ENCODE measurements at regions not wholly inside any gene's neighbourhood (a gene's known extent, or its start where the extent isn't known, plus 50 kb on each side); places are given as distances from the start of the nearest gene placed in this dataset.

- no peak for DNase-seq
- no peak overlapping the region for H3K27ac ChIP-seq (replicated peaks)
- no peaks in the 10 kb centered on the region for H3K36me3 ChIP-seq
- intact Hi-C loops (cut with micrococcal nuclease): no loop called here
- no peaks in the 10 kb centered on the region for H3K4me1 ChIP-seq
- no peak for TF ChIP-seq CTCF (IDR thresholded peaks at IDR 0.05; ENCODE audit: borderline replicate concordance)
- H3K9me3 ChIP-seq (replicated peaks): no peaks in the 10 kb centered on the region
- no peaks in the 10 kb centered on the region for H3K27me3 ChIP-seq (ENCODE audit: low read depth)
- no peak overlapping the region for H3K4me3 ChIP-seq
These were observed 107.5 kb upstream of the PDE3A start for GRCh38 chr12:20260851-20261250.

- Histone ChIP-seq H3K27me3 (ENCODE audit: low read depth) (no peaks in the 10 kb centered on the region), H3K4me1 (no peaks in the 10 kb centered on the region), H3K27ac (replicated peaks) (no peak overlapping the region), H3K9me3 (replicated peaks) (no peaks in the 10 kb centered on the region), H3K36me3 (no peaks in the 10 kb centered on the region), H3K4me3 (no peak overlapping the region)
- DNase-seq: no peak
- intact Hi-C loops (cut with micrococcal nuclease): no loop called here
- TF ChIP-seq CTCF (IDR thresholded peaks at IDR 0.05; ENCODE audit: borderline replicate concordance): no peak
These were observed 106.2 kb upstream of the PDE3A start for GRCh38 chr12:20262119-20262518.

GRCh38 chr12:20264026-20264425 lies 104.3 kb upstream of the PDE3A start:
- intact Hi-C loops (cut with micrococcal nuclease): no loop called here
- TF ChIP-seq CTCF (IDR thresholded peaks at IDR 0.05; ENCODE audit: borderline replicate concordance): no peak
- no peak for DNase-seq
- Histone ChIP-seq H3K4me3 (no peak overlapping the region), H3K27me3 (ENCODE audit: low read depth) (no peaks in the 10 kb centered on the region), H3K9me3 (replicated peaks) (no peaks in the 10 kb centered on the region), H3K27ac (replicated peaks) (no peak overlapping the region), H3K4me1 (peaks cover under 1% of the 10 kb centered on the region), H3K36me3 (no peaks in the 10 kb centered on the region)

- Histone ChIP-seq H3K4me1 (peaks cover 7% of the 10 kb centered on the region), H3K36me3 (no peaks in the 10 kb centered on the region), H3K27me3 (ENCODE audit: low read depth) (no peaks in the 10 kb centered on the region), H3K27ac (replicated peaks) (no peak overlapping the region), H3K4me3 (no peak overlapping the region), H3K9me3 (replicated peaks) (no peaks in the 10 kb centered on the region)
- intact Hi-C loops (cut with micrococcal nuclease): no loop called here
- TF ChIP-seq CTCF (IDR thresholded peaks at IDR 0.05; ENCODE audit: borderline replicate concordance): no peak
- no peak for DNase-seq
These were observed 103.7 kb upstream of the PDE3A start for GRCh38 chr12:20264608-20265114.

- Histone ChIP-seq H3K4me3 (no peak overlapping the region), H3K36me3 (no peaks in the 10 kb centered on the region), H3K27ac (replicated peaks) (peak overlapping the region; percentile 90), H3K4me1 (peaks cover 35% of the 10 kb centered on the region), H3K9me3 (replicated peaks) (no peaks in the 10 kb centered on the region), H3K27me3 (ENCODE audit: low read depth) (no peaks in the 10 kb centered on the region)
- intact Hi-C loops (cut with micrococcal nuclease): no loop called here
- DNase-seq: no peak
- no peak for TF ChIP-seq CTCF (IDR thresholded peaks at IDR 0.05; ENCODE audit: borderline replicate concordance)
These were observed 100.1 kb upstream of the PDE3A start for GRCh38 chr12:20268121-20268732.

Measured in left ventricle myocardium inferior (tissue), 1 donor.